ENCODE measurements at regions not wholly inside any gene's neighbourhood (a gene's known extent, or its start where the extent isn't known, plus 50 kb on each side); places are given as distances from the start of the nearest gene placed in this dataset.

DNA sequence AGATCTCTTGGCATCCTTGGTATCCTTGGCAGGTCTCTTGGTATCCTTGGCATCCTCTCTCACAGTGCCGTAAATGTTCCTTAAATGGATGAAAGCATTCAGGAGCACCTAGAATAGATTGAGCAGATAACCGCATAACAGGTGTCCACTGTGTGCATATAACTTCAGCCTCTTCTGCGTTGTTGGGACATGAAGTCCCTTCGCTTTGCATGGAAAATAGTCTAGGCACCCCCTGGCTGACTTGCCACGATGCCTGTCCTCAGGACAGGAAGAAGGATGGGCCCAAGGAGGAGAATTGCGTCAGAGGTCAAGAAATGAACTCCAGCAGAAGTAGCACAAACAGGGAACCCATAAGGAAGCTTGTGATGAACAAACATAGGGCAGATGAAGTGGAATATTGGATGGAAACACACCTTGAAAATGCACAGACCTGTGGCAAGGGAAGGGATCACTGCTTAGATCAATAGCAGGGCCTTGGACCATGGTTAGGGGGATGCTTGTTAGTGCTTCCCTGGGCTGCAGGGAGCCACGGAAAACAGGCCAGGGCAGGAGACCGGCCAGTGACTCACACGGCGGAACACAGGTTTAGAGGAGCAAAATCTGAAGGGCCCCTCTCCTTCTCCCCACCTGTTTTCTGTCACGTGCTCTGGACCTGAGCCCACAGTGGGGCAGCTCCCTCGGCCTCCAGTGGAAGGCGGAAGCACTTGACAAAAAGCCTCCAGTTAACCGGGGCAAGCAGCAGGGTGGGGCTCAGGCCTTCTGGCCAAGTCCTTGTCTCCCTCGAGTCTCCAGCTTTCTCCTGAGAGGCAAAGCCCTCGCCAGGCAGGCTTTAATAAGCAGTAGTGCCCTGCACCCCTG lies 99.2 kb upstream of the ASAP2 start:
- no peak for DNase-seq (ENCODE audit: low read depth in 4 of 4, low spot score in 3 of 4)

DNA sequence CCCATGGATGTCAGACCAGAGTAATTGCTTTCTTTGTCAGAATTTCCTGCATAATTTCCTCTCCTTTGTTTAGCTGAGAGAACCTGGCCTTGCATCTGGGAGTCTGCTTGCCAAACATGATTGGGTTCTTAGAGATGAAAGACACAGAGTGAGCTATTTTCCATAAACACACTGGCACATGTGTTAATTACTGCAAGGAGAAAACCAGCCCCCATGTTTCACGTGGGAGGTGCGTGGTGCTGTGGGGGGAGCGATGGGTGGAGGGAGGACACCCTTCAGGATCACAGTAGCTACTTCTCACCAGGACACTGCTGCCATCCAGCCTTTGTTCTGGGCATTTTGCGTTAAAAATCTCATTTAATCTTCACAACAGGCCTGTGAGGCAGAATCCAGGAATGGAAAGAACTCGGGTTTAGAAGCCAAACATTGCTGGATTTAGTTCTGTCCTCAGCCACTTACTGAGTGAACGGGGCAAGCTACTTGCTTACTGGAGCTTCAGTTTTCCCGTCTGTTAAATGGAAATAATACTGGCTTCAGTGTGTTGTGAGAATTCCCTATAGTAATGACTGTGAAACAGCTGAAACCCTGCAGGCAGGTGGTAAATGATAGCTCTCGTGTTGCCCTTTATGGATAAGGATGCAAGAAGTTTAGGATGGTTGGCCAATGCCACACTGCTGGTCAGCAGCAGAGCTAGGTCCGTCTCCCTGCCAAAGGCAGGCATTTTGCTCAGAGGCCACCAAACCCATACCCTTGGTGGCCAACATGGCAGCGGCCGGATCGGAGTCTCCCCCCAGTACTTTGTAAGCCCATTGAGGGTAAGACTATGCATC lies 100.1 kb upstream of the ASAP2 start:
- DNase-seq (ENCODE audit: low read depth in 4 of 4, low spot score in 3 of 4) = no peak

DNA sequence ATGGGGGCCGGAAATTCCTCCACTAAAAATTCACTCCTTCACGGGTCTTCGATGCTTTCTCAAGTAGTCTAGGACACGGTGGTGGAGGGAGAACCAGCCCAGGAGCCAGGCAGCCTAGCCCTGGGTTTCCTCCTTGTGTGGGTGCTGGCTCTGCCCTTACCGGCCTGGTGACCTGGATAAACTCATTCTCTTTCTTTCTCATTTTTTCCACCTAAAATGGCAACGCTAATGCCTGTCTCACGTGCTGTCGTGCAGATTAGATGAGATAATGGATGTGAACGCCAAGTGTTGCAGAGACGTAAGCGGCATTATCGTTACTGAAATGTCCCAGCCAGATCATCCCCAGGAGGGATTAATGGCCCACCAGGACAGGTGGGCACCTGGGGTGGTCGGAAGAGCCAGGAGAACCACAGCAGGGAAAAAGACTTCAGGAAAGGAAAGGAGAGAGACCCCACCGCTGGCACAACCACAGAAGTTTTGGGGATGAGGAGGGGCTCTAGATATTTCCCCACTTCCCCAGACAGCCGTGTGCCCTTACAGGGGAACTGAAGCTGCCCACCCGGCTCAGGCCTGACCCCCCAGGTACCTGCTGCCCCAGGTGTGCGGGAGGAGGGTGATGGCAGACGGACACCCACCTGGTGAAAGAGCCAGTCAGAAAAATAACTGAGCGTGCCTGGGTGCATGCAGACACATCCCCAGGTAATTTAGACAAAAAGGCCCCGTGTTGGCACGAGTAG lies 100.8 kb upstream of the ASAP2 start:
- DNase-seq (ENCODE audit: low read depth in 4 of 4, low spot score in 3 of 4) = no peak

GRCh38 chr2:9103663-9104277 lies 100.3 kb upstream of the MBOAT2 start:
- no peak for DNase-seq (ENCODE audit: low read depth in 4 of 4, low spot score in 3 of 4)

DNA sequence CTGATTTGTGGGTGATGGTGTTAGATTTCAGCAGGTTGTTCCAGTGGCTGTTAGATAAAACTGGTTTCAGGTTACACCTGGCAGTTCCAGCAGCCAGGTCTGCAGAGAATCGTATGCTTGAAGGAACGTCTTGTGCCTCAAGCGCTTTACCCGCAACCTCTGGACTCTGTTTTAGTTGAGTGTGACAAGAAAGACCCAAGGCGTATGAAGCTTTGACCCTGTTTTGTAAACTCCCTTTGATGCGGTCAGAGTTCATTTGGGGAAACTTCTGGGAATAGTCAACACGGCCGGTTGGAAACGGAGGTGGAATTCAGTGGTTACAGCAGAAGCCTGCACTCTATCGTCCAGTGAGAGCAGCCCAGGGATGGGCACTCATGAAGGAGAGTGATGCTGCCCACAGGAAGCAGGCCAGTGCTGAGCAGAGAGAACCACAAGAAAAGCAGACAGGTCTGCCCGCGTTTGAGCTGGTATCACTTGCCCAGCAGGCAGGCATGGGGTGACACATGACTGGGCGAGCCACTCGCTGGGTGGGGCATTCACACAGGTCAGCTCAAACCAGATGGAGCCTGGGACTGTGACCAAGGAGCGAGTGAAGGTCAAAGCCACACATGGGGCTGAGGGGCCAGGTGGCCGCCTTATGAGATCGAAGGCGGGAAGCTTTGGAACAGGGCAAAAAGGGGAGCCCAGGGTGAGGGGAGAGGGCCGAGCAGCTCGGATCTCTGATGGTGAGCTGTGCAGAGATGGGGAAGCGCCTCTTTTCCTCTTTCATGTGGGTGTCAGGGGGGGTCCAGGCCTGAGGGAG lies 99.6 kb upstream of the MBOAT2 start:
- DNase-seq (ENCODE audit: low read depth in 4 of 4, low spot score in 3 of 4) = no peak

DNA sequence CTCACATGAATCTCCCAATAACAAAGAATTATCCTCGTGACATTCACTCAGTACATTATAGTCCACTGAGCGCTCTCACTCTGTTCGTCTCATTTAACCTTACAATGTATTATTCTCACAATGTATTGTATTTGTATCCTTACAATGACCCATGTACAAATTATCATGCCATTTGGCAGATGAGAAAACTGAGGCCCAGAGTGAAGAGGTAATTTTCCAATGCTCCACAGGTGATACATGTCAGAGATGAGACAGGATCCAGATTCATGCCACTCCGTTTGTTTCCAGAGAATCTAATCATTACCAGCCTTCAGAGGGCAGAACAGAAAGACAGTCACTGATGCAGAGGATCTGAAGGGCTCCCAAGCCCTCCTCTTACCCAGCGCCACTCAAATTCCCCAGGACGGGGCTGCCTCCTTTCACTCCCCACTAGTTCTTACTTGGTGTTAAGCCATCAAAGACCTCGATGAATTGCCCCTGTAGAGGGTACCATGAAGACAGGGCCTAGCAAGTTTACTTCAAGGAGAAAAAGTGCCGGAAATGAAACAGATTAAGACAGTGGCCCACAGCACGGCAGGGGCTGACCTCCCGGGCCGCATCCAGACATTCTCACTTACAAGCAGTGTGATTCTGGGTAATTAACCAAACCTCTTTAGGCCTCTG lies 98.4 kb upstream of the MBOAT2 start:
- no peak for DNase-seq (ENCODE audit: low read depth in 4 of 4, low spot score in 3 of 4)

GRCh38 chr2:9100080-9100876 lies 96.8 kb upstream of the MBOAT2 start:
- no peak for DNase-seq (ENCODE audit: low read depth in 4 of 4, low spot score in 3 of 4)

DNA sequence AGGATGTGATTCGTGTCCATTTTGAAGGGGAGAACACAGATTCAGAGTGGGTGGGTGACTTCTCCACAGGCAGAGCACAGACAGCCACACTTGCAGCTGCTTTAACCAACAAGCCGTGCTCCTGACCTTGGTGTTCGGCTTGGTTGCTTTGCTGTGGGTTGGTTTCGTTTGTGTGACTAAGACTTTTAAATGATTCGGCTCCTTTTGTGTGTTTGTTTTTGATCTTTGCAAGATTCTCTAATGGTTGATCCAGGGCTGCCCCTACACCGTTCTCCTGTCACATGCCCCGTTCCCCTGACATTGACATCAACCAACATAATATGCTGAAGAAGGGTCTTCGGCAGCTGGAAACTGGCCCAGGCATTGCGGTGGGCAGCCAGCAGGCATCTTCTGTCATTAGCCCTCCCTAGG lies 95.9 kb upstream of the MBOAT2 start:
- no peak for DNase-seq (ENCODE audit: low read depth in 4 of 4, low spot score in 3 of 4)

- DNase-seq (ENCODE audit: low read depth in 4 of 4, low spot score in 3 of 4) = no peak
These were observed 94.4 kb upstream of the MBOAT2 start for GRCh38 chr2:9097892-9098291.

- DNase-seq (ENCODE audit: low read depth in 4 of 4, low spot score in 3 of 4) = no peak
These were observed 93.8 kb upstream of the MBOAT2 start for GRCh38 chr2:9097239-9097638.

DNA sequence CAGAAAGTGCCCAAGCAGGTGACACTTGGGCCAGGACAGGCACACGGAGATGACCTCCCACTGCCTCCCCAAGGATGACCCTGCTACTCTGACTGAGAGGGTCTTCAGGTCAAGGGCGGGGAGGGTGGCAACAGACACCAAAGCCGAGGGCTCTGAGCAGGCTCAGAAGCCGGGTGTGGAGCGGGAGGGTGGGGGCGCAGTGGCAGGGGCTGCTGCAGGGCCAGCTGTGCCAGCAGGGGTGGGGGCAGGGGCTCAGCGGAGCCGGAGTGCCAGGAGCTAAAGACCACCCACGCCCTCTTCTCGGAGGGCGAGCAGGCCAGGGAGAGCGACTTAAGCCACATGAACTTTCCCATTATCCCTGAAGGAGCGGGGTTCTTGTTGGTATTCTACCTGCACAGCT lies 93.3 kb upstream of the MBOAT2 start:
- no peak for DNase-seq (ENCODE audit: low read depth in 4 of 4, low spot score in 3 of 4)

DNA sequence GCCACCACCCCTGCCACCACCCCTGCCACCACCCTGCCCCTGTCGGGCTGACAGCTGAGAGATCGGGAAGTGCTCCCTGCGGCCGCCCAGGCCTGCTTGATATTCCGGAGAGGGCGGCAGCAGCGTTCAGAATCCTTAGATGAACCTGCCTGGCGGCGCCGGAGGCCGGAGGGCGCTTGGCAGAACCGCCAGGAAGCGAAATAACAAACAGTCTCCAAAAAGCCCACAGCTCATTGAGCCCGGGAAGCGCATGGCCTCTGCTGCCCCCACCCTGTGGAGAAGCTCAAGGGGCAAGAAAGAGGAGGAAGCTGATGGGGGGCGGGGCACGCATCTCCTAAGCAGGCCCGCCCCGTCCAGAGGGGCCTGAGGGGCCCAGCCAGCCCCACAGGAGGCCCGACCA lies 92.2 kb upstream of the MBOAT2 start:
- DNase-seq (ENCODE audit: low read depth in 4 of 4, low spot score in 3 of 4) = no peak

DNA sequence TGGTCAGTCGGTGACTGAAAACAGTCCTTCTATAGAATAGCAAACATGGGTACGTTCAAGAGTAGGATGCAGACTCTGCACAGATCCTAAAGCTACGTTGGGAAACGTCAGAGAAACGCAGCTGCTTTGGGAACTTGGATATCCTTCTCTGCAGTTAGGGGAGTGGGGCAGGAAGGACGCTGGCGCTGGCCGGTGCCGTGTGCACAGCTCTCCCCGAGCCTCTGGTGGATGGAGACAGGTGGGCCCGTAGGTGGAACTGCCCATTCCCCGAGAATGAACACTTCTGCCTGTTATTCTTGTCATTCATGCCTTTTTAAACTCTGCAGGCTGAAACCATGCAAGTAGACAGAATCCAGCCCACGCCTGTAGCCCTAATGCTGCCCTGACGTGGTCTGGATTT lies 91.7 kb upstream of the MBOAT2 start:
- no peak for DNase-seq (ENCODE audit: low read depth in 4 of 4, low spot score in 3 of 4)

DNA sequence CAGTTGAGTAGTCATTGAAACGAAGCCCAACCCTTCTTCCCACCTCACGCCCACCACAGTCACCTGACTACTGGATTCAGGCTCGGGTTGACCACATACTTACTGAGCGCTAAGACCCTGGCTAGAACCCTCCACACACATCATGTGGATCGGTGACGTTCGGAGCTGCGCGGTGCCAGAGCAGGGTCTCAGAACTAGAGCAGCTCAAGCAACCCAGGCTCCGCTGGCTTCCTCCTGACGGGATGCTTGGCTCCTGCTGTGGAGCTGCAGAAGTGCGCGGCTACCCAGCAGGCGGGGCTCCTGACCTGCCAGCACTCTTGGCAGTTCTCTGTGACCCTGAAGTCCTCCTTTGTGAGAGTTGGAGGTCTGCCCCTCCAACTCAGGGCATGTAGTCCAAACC lies 90.6 kb upstream of the MBOAT2 start:
- no peak for DNase-seq (ENCODE audit: low read depth in 4 of 4, low spot score in 3 of 4)

DNA sequence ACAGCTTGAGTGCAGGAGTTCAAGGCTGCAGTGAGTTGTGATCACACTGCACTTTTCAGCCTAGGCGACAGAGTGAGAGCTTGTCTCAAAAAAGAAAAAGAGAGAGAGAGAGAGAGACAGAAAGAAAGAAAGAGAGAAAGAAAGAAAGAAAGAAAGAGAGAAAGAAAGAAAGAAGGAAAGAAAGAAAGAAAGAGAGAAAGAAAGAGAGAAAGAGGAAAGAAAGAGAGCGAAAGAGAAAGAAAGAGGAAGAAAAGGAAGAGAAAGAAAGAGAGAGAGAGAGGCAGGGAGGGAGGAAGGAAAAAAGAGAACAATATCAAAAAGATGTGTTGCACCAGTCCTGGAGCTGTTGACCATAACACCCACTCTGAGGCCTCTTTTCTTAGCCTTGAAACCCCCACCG lies 89.8 kb upstream of the MBOAT2 start:
- no peak for DNase-seq (ENCODE audit: low read depth in 4 of 4, low spot score in 3 of 4)

- no peak for DNase-seq (ENCODE audit: low read depth in 4 of 4, low spot score in 3 of 4)
These were observed 89.1 kb upstream of the MBOAT2 start for GRCh38 chr2:9092383-9093282.

- DNase-seq (ENCODE audit: low read depth in 4 of 4, low spot score in 3 of 4) = no peak
These were observed 88.3 kb upstream of the MBOAT2 start for GRCh38 chr2:9091811-9092210.

- DNase-seq (ENCODE audit: low read depth in 4 of 4, low spot score in 3 of 4) = no peak
These were observed 86.3 kb upstream of the MBOAT2 start for GRCh38 chr2:9089831-9090230.

Measured in right renal pelvis (tissue), 4 donors.